Activated gamma-delta T cell treated with anti-CD3 and anti-CD28 coated beads, Interleukin-2, amount 50 U/mL, for 16 hours (primary cell): ENCODE measurements at regions not wholly inside any gene's neighbourhood (a gene's known extent, or its start where the extent isn't known, plus 50 kb on each side); places are given as distances from the start of the nearest gene placed in this dataset.
"Not testable (repeated sequence)": the region's sequence is repeated elsewhere in the genome, so short reads cannot be mapped to it uniquely, and the experiment has no call there.

Experiments
- DNase-seq: peaks from one replicate; pipeline ENCODE4 v3.0.0-alpha.2; 2020; ENCODE audit warnings: low read depth

- DNase-seq: no peak
These were observed 351.0 kb upstream of the NFIA start for GRCh38 chr1:60731321-60731720.

DNA sequence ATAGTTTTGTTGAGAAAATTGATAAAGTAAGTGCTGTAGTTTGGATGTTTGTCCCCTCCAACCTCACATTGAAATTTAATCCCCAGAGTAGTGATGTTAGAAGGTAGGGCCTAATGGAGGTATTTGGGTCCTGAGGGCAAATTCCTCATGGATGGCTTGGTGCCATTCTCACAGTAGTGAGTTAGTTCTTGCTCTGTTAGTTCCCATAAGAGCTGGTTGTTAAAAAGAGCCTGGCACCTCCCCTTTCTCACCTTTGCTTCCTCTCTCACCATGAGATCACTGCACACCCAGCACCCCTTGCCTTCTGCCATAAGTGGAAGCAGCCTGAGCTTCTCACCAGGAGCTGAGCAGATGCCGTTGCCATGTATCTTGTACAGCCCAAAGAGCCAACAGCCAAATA is 354.8 kb upstream of the NFIA start:
- no peak for DNase-seq

GRCh38 chr1:60716472-60716871 is 365.9 kb upstream of the NFIA start:
- DNase-seq: no peak

DNA sequence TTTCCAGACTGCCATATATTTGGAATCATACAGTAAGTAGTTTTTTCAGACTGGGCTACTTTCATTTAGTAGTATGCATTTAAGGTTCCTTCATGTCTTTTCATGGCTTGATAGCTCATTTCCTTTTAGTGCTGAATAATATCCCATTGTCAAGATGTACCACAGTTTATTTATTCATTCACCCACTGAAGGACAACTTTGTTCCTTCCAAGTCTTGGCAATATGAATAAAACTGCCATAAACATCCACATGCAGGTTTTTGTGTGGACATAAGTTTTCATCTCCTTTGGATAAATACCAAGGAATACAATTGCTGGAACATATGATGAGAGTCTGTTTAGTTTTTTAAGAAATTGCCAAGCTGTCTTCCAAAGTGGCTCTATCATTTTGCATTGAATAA is 366.4 kb upstream of the NFIA start:
- no peak for DNase-seq

DNA sequence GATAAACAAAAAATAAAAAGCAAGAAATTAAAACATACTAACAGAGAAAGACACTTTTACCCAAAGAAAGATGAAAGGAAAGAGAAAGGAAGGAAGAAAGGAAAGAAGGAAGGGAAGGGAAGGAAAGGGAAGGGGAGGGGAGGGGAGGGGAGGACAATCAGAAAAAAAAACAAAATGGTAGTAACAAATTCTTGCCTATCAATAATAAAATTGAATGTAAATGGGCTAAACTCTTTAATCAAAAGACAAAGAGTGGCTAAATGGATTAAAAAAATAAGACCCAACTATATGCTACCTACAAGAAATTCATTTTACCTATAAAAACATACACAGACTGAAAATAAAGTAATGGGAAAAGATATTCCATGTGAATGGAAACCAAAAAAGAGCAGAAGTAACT is 372.9 kb upstream of the NFIA start:
- no peak for DNase-seq

GRCh38 chr1:60705026-60705425 is 377.3 kb upstream of the NFIA start:
- no peak for DNase-seq

- DNase-seq: no peak
These were observed 379.2 kb upstream of the NFIA start for GRCh38 chr1:60703155-60703554.

- no peak for DNase-seq
These were observed 383.0 kb upstream of the NFIA start for GRCh38 chr1:60699325-60699724.

DNA sequence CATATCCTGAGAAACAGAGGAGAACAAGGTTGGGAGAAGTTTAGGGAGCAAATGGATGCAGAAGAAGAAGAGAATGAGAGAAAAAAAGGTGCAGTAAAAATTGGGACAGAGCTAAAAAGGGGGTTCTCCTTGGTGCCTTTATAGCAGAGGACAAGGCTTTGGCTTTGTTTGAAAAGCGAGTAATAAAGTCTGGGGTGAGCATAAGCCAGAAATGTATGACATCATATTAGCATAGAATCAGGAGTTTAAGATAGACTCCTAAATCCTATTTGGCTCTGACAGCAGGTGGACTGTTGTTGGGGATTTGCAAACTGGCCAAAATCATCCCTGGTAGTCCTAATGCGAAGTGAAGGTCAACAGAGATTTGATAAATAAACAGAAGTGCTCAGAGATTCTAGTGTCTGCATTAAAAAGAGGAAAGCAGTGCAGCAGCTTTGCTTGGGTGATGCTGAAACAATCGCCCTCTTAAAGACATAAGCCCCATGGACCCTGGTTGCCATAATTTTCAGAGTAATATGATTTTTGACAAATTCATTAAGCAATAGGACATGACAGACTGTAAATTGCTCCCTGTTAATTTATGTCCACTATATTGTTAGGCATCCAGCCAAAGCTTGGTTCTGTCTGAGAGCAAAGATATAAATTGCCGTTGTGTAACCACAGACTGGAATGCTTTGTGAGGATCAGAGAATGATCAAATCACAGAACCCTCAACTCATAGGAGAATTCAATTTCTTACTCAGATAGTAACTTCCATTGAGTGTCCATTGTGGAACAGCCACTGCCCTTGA is 385.0 kb upstream of the NFIA start:
- DNase-seq: no peak

GRCh38 chr1:60696512-60696911 is 385.8 kb upstream of the NFIA start:
- no peak for DNase-seq

- DNase-seq: no peak
These were observed 386.6 kb upstream of the NFIA start for GRCh38 chr1:60695716-60696171.

DNA sequence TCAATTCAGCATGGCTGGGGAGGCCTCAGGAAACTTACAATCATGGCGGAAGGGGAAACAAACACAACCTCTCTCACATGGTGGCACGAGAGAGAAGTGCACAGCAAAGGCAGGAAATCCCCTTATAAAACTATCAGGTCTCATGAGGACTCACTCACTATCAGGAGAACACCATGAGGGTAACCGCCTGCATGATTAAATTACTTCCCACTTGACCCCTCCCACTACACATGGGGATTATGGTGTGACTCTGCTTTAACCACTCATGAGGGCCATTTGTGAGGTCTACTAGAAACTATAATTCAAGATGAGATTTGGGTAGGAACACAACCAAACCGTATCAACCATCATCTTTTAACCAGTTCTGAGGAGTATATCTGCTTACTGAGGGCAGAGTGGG is 387.4 kb upstream of the NFIA start:
- no peak for DNase-seq

DNA sequence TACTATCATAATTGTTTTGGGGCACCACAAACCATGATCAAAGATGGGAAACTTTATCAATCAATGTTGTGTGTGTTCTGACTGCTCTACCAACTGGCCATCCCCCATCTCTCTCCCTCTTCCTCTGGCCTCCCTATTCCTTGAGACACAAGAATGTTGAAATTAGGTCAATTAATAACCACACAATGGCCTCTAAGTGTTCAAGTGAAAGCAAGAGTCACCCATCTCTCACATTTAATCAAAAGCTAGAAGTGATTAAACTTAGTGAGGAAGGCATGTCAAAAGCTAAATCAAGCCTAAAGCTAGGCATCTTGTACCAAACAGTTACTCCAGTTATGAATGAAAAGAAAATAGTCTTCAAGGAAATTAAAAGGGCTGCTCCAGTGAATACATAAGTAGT is 390.3 kb upstream of the NFIA start:
- no peak for DNase-seq

DNA sequence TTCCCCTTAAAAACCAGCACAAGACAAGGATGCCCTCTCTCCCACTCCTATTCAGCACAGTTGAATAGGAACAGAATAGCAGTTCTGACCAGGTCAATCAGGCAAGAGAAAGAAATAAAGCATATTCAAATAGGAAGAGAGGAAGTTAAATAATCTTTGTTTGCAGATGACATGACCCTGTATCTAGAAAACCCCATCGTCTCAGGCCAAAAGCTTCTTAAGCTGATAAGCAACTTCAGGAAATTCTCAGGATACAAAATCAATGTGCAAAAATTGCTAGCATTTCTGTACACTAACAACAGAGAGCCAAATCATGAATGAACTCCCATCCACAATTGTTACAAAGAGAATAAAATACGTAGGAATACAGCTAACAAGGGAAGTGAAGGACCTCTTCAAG is 394.1 kb upstream of the NFIA start:
- DNase-seq: not testable (repeated sequence)

DNA sequence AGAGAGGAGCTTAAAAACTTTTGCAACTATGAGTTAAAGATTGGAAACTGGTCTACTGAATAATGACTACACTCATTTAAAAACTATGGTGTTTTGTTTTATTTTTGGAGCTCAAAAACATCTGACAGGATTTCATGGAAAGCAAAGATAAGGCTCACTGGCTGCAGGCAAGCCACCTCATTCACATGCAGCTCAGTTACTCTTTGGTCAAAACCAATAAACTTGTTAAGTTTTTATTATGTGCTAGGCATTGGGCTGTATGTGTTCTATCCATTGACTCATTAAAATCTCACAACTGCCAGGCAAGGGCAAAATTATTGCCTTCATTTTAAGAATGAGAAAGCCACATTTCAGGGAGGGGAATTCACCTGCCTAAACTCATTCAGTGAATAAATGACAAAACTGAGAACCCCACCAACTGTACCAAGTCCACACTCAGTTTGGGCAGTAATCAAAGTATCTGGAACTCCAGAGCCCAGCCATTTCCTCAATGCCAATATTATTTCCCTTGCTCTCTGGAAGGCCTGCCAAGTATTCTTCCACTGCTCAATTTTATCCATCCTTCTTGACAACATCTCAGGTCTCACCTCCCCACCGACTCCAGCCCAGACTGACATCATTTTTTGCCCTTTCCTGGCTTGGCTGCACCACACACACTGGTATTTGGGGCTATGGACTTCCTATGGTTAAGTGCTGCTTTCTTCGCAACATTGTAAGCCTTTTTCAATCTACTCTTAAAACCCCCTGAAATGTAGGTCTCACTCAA is 401.1 kb upstream of the NFIA start:
- no peak for DNase-seq

- no peak for DNase-seq
These were observed 402.6 kb upstream of the NFIA start for GRCh38 chr1:60679524-60680375.

- DNase-seq: no peak
These were observed 403.6 kb upstream of the NFIA start for GRCh38 chr1:60678802-60679201.

GRCh38 chr1:60678391-60678790 is 404.0 kb upstream of the NFIA start:
- DNase-seq: no peak

DNA sequence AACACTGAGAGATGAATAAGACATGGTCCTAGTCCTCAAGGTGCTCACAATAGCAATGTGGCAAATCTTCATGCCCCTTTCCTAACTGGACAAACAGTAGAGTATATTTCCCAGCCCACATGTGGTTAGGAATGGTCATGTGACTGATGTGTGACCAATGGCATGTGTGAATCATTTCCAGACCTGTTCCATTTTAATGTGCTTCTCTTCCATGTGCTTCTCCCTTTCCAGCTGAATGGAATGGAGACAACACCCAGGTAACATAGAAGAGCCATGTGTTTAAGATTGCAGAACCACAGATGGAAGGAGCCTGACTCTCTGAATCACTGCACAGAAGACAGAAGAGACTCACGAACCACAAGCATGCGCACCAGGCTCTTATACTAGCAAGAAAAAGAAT is 409.9 kb upstream of the NFIA start:
- DNase-seq: no peak

GRCh38 chr1:60670302-60670701 is 412.1 kb upstream of the NFIA start:
- no peak for DNase-seq

- DNase-seq: no peak
These were observed 413.8 kb upstream of the NFIA start for GRCh38 chr1:60668585-60668984.

- no peak for DNase-seq
These were observed 417.1 kb upstream of the NFIA start for GRCh38 chr1:60665311-60665710.
